CD14-positive monocyte (primary cell): ENCODE measurements at regions not wholly inside any gene's neighbourhood (a gene's known extent, or its start where the extent isn't known, plus 50 kb on each side); places are given as distances from the start of the nearest gene placed in this dataset.

Experiments used
- DNase-seq, 3 donors: peaks; one replicate each; pipeline ENCODE4 v3.0.0-alpha.2; 2011 to 2022
- H2AFZ ChIP-seq: 2 replicates; pipeline ENCODE4 v1.6.0; 2012; ENCODE audit warnings: mild to moderate bottlenecking, low read depth, low read length, inconsistent platforms; ENCODE audit not compliant: insufficient read depth, poor library complexity, severe bottlenecking
- H3K27ac ChIP-seq, 2 donors: 1 replicate in 1 of 2; 2 replicates in 1 of 2; pipeline ENCODE4 v1.5.1; 2012 to 2013; ENCODE audit warnings: low read length in 2 of 2, control low read depth in 1 of 2, inconsistent platforms in 1 of 2, low read depth in 1 of 2, mild to moderate bottlenecking in 1 of 2
- H3K27me3 ChIP-seq, 2 donors: one replicate each; pipeline versions ENCODE4 v1.6.0 to v1.6.1; 2011 to 2013; ENCODE audit warnings: low read length in 2 of 2; ENCODE audit not compliant: control insufficient read depth in 2 of 2, insufficient read depth in 2 of 2
- H3K36me3 ChIP-seq, 2 donors: replicated peaks in 1 of 2; 1 replicate in 1 of 2; 2 replicates in 1 of 2; pipeline versions ENCODE4 v1.5.1 to v1.6.1; 2012 to 2013; ENCODE audit warnings: low read length in 2 of 2, control low read depth in 1 of 2, inconsistent platforms in 1 of 2, mild to moderate bottlenecking in 1 of 2; ENCODE audit not compliant: insufficient read depth in 2 of 2, control insufficient read depth in 1 of 2
- H3K4me1 ChIP-seq, 2 donors: 1 replicate in 1 of 2; 2 replicates in 1 of 2; pipeline versions ENCODE4 v1.5.1 to v1.6.1; 2012 to 2013; ENCODE audit warnings: low read length in 2 of 2, control low read depth in 1 of 2, inconsistent platforms in 1 of 2, mild to moderate bottlenecking in 1 of 2, moderate library complexity in 1 of 2; ENCODE audit not compliant: insufficient read depth in 2 of 2, control insufficient read depth in 1 of 2
- H3K4me2 ChIP-seq: replicated peaks from 2 replicates; pipeline ENCODE3; 2012; ENCODE audit warnings: low read length, moderate library complexity, mild to moderate bottlenecking; ENCODE audit not compliant: poor library complexity, severe bottlenecking; ENCODE audit errors: extremely low read depth
- H3K4me3 ChIP-seq, 3 experiments: fragments of 200-600 bp in 1 of 3; sonication (generic) in 1 of 3; replicated peaks in 1 of 3; 1 replicate in 2 of 3; 2 replicates in 1 of 3; pipeline ENCODE4 v1.5.1; 2011 to 2013; ENCODE audit warnings: low read length in 3 of 3, mild to moderate bottlenecking in 3 of 3, control low read depth in 2 of 3, low read depth in 2 of 3, inconsistent platforms in 1 of 3, moderate library complexity in 1 of 3
- H3K79me2 ChIP-seq: 2 replicates; pipeline ENCODE4 v1.6.0; 2012; ENCODE audit warnings: mild to moderate bottlenecking, control low read depth, inconsistent platforms, low read length, moderate library complexity; ENCODE audit not compliant: insufficient read depth
- H3K9ac ChIP-seq: 2 replicates; pipeline ENCODE4 v1.6.0; 2017; ENCODE audit warnings: low read length, mild to moderate bottlenecking; ENCODE audit not compliant: insufficient read depth, poor library complexity, severe bottlenecking
- H3K9me3 ChIP-seq, 2 donors: replicated peaks in 1 of 2; 1 replicate in 1 of 2; 2 replicates in 1 of 2; pipeline versions ENCODE4 v1.5.1 to v1.6.1; 2012 to 2013; ENCODE audit warnings: low read length in 2 of 2, control low read depth in 1 of 2; ENCODE audit not compliant: control insufficient read depth in 1 of 2, insufficient read depth in 1 of 2
- H4K20me1 ChIP-seq: 2 replicates; pipeline ENCODE4 v1.6.0; 2012; ENCODE audit warnings: mild to moderate bottlenecking, low read length, control low read depth, moderate library complexity; ENCODE audit not compliant: insufficient read depth
- H3K27ac Mint-ChIP-seq, 7 donors: one replicate each; pipeline ENCODE4 v1.8.0; 2020; ENCODE audit warnings: mild to moderate bottlenecking in 7 of 7, mixed read lengths in 7 of 7, moderate library complexity in 6 of 7, inconsistent platforms in 2 of 7
- H3K27me3 Mint-ChIP-seq, 3 donors: one replicate each; pipeline ENCODE4 v1.8.0; 2021 to 2022; ENCODE audit warnings: low read depth in 3 of 3, mild to moderate bottlenecking in 3 of 3, mixed read lengths in 3 of 3, moderate library complexity in 3 of 3, inconsistent platforms in 1 of 3
- H3K36me3 Mint-ChIP-seq, 2 donors: one replicate each; pipeline ENCODE4 v1.8.0; 2020; ENCODE audit warnings: mixed read lengths in 2 of 2, inconsistent platforms in 1 of 2, mild to moderate bottlenecking in 1 of 2
- H3K4me1 Mint-ChIP-seq: one replicate; pipeline ENCODE4 v1.8.0; 2020; ENCODE audit warnings: mild to moderate bottlenecking, mixed read lengths
- H3K4me3 Mint-ChIP-seq, 2 donors: one replicate each; pipeline ENCODE4 v1.8.0; 2020; ENCODE audit warnings: mild to moderate bottlenecking in 2 of 2, mixed read lengths in 2 of 2, moderate library complexity in 1 of 2
- H3K9me3 Mint-ChIP-seq, 7 donors: one replicate each; pipeline ENCODE4 v1.8.0; 2020 to 2022; ENCODE audit warnings: mixed read lengths in 7 of 7, mild to moderate bottlenecking in 6 of 7, moderate library complexity in 6 of 7, inconsistent platforms in 2 of 7
- CTCF ChIP-seq: fragments of 200-600 bp; IDR thresholded peaks from one replicate; pipeline ENCODE4 v1.8.0; 2022; ENCODE audit warnings: antibody characterized with exemption, mild to moderate bottlenecking
- WGBS: methylation state at CpG from one replicate; pipeline ENCODE4 v1.1.5; 2013; ENCODE audit warnings: missing lambda C conversion rate; ENCODE audit not compliant: insufficient coverage; 5-methylcytosine and 5-hydroxymethylcytosine counted together
- intact Hi-C, 2 donors: fragments of 100-400 bp; cut with micrococcal nuclease; formaldehyde crosslinking; loops; one replicate each; pipeline versions ENCODE4 v1.15.0 to v1.15.1; 2023

- DNase-seq: no peak
- no peaks in the 10 kb centered on the region for H3K36me3 ChIP-seq
- no peak overlapping the region for H3K27ac ChIP-seq
- intact Hi-C loops: no loop called here
- WGBS: no CpG with 5 or more reads among the region's 2 CpGs
- no peak overlapping the region for H3K4me2 ChIP-seq
- H3K9ac ChIP-seq: no peak overlapping the region
- H3K9me3 ChIP-seq: no peaks in the 10 kb centered on the region
- no peak for TF ChIP-seq CTCF
- peaks cover 0 to 2% (median 0%) of the 10 kb centered on the region in 7 donors for H3K9me3 Mint-ChIP-seq
- no peaks in the 10 kb centered on the region for H3K36me3 Mint-ChIP-seq
- H3K27ac Mint-ChIP-seq: no peak overlapping the region
- no peaks in the 10 kb centered on the region for H3K79me2 ChIP-seq
- H4K20me1 ChIP-seq: no peaks in the 10 kb centered on the region
- H2AFZ ChIP-seq: no peak overlapping the region
- H3K4me3 Mint-ChIP-seq: no peak overlapping the region
- no peak overlapping the region for H3K4me3 ChIP-seq
- H3K4me1 Mint-ChIP-seq: peaks cover 11% of the 10 kb centered on the region
- no peaks in the 10 kb centered on the region for H3K27me3 Mint-ChIP-seq
- no peaks in the 10 kb centered on the region for H3K4me1 ChIP-seq
- H3K27me3 ChIP-seq: no peaks in the 10 kb centered on the region
Observed at GRCh38 chr12:92583910-92584309, 118.9 kb upstream of the PLEKHG7 start.

GRCh38 chr12:92582893-92583292 lies 119.9 kb upstream of the PLEKHG7 start:
- Histone ChIP-seq H3K36me3 (no peaks in the 10 kb centered on the region), H3K4me2 (no peak overlapping the region), H3K9me3 (no peaks in the 10 kb centered on the region), H3K4me3 (no peak overlapping the region), H3K4me1 (no peaks in the 10 kb centered on the region), H3K79me2 (no peaks in the 10 kb centered on the region), H2AFZ (no peak overlapping the region), H3K27ac (no peak overlapping the region), H3K27me3 (no peaks in the 10 kb centered on the region), H4K20me1 (no peaks in the 10 kb centered on the region), H3K9ac (no peak overlapping the region)
- peaks cover 11% of the 10 kb centered on the region for H3K4me1 Mint-ChIP-seq
- no peak overlapping the region for H3K4me3 Mint-ChIP-seq
- no peak for TF ChIP-seq CTCF
- H3K9me3 Mint-ChIP-seq: peaks cover 0 to 2% (median 0%) of the 10 kb centered on the region in 7 donors
- intact Hi-C loops: no loop called here
- no peaks in the 10 kb centered on the region for H3K36me3 Mint-ChIP-seq
- no peak for DNase-seq
- H3K27ac Mint-ChIP-seq: no peak overlapping the region
- WGBS: 100% methylated on average over 1 of the region's 2 CpGs
- H3K27me3 Mint-ChIP-seq: no peaks in the 10 kb centered on the region
